OCI-LY7 (cell line): ENCODE measurements at regions not wholly inside any gene's neighbourhood (a gene's known extent, or its start where the extent isn't known, plus 50 kb on each side); places are given as distances from the start of the nearest gene placed in this dataset.

Experiments
- BruUV-seq: library from RNA; stranded (reverse); fragments of 400-500 nt; replicated peaks from 2 replicates; lab custom pipeline; 2021; lab: Mats Ljungman, UMichigan
- CTCF ChIA-PET: fragments of 300-600 bp; sonication (Branson Sonifier 250); formaldehyde crosslinking; loops from one replicate; lab custom pipeline; 2022; ENCODE audit warnings: antibody characterized with exemption; ENCODE audit not compliant: unreplicated experiment; lab: Charles Lee
- POLR2A ChIA-PET: fragments of 300-600 bp; sonication (Branson Sonifier 250); formaldehyde crosslinking; loops from one replicate; lab custom pipeline; 2022; ENCODE audit warnings: antibody characterized with exemption; lab: Charles Lee
- DNase-seq: peaks from one replicate; pipeline ENCODE4 v3.0.0-alpha.2; 2015; ENCODE audit warnings: low spot score
- H2AFZ ChIP-seq: fragments of 200-600 bp; sonication (generic), shearing (Covaris generic); 2 replicates; pipeline ENCODE4 v1.6.1; 2014; ENCODE audit warnings: mild to moderate bottlenecking, antibody characterized with exemption, low read length, moderate library complexity
- H3K27ac ChIP-seq: fragments of 200-600 bp; sonication (generic); 2 replicates; pipeline ENCODE4 v1.5.1; 2014; ENCODE audit warnings: mixed run types, low read depth, mild to moderate bottlenecking, moderate library complexity, low read length, inconsistent platforms; ENCODE audit not compliant: poor library complexity, severe bottlenecking
- H3K36me3 ChIP-seq: fragments of 200-600 bp; sonication (generic); 2 replicates; pipeline ENCODE4 v1.6.1; 2014; ENCODE audit warnings: mild to moderate bottlenecking, antibody characterized with exemption, low read length, moderate library complexity, mixed read lengths; ENCODE audit not compliant: insufficient read depth
- H3K4me1 ChIP-seq: fragments of 200-600 bp; sonication (generic); 2 replicates; pipeline ENCODE4 v1.5.1; 2014; ENCODE audit warnings: mild to moderate bottlenecking, low read length; ENCODE audit not compliant: insufficient read depth, poor library complexity, severe bottlenecking
- H3K4me2 ChIP-seq: fragments of 200-600 bp; sonication (generic); 2 replicates; pipeline ENCODE4 v1.6.1; 2014; ENCODE audit warnings: mild to moderate bottlenecking, low read length
- H3K4me3 ChIP-seq: fragments of 200-600 bp; sonication (generic); 2 replicates; pipeline ENCODE4 v1.5.1; 2014; ENCODE audit warnings: mild to moderate bottlenecking, low read depth, low read length; ENCODE audit not compliant: poor library complexity, severe bottlenecking
- H3K79me2 ChIP-seq: fragments of 200-600 bp; sonication (generic); 2 replicates; pipeline ENCODE4 v1.6.1; 2016; ENCODE audit warnings: low read depth, mild to moderate bottlenecking, low read length, moderate library complexity, mixed read lengths; ENCODE audit not compliant: insufficient read depth
- H3K9me2 ChIP-seq: fragments of 200-600 bp; sonication (generic); 2 replicates; pipeline ENCODE4 v1.6.1; 2016; ENCODE audit warnings: mild to moderate bottlenecking, low read length, mixed read lengths; ENCODE audit not compliant: insufficient read depth
- H3K9me3 ChIP-seq: fragments of 200-600 bp; sonication (generic); 2 replicates; pipeline ENCODE4 v1.6.1; 2014; ENCODE audit warnings: mild to moderate bottlenecking, mixed run types, low read length, mixed read lengths
- H4K20me1 ChIP-seq: fragments of 200-600 bp; sonication (generic); 2 replicates; pipeline ENCODE4 v1.6.1; 2014; ENCODE audit warnings: mild to moderate bottlenecking, antibody characterized with exemption, low read length, moderate library complexity, mixed read lengths; ENCODE audit not compliant: insufficient read depth
- EZH2phosphoT487 ChIP-seq: fragments of 200-600 bp; sonication (generic); IDR thresholded peaks from 2 replicates; pipeline ENCODE4 v1.6.1; 2018; ENCODE audit warnings: low read depth, borderline replicate concordance, mild to moderate bottlenecking, mixed run types, antibody characterized with exemption, low read length, moderate library complexity, mixed read lengths
- intact Hi-C: fragments of 100-400 bp; cut with micrococcal nuclease; formaldehyde crosslinking; loops from one replicate; pipeline ENCODE4 v1.10.0; 2022; ENCODE audit not compliant: unreplicated experiment
- TF ChIP-seq, protein P1 (sequence below): fragments of 200-600 bp; sonication (generic); conservative IDR thresholded peaks from 2 replicates; pipeline ENCODE4 v1.5.1; 2014; ENCODE audit warnings: mild to moderate bottlenecking, antibody characterized with exemption, low read length, moderate library complexity, mixed read lengths

DNA sequence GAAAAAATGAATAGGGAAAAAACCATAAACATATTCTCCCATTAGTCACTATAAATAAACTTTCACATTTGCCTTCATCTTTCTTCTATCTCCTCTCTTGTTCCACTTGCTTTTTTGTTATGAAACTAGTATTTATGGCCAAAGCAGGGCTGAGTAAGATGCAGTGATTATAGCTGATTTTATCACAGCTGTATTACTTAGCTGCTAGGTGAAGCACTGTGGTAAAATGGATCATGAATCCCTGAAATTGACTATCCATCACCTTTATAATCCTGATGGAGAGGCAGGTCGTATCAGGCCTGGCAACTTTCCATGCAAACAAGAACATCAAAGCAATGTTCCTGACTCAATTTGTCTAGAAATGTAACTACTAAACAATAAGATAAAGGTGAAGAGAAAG, 471.6 kb downstream of the TUSC7 start:
- DNase-seq: no peak
- CTCF ChIA-PET: no interaction called here
- no peaks in the 10 kb centered on the region for H3K9me2 ChIP-seq
- H3K4me1 ChIP-seq: no peaks in the 10 kb centered on the region
- TF ChIP-seq EZH2phosphoT487: no peak
- TF ChIP-seq, protein P1, sequence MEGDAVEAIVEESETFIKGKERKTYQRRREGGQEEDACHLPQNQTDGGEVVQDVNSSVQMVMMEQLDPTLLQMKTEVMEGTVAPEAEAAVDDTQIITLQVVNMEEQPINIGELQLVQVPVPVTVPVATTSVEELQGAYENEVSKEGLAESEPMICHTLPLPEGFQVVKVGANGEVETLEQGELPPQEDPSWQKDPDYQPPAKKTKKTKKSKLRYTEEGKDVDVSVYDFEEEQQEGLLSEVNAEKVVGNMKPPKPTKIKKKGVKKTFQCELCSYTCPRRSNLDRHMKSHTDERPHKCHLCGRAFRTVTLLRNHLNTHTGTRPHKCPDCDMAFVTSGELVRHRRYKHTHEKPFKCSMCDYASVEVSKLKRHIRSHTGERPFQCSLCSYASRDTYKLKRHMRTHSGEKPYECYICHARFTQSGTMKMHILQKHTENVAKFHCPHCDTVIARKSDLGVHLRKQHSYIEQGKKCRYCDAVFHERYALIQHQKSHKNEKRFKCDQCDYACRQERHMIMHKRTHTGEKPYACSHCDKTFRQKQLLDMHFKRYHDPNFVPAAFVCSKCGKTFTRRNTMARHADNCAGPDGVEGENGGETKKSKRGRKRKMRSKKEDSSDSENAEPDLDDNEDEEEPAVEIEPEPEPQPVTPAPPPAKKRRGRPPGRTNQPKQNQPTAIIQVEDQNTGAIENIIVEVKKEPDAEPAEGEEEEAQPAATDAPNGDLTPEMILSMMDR: no peak
- H3K27ac ChIP-seq: no peak overlapping the region
- H2AFZ ChIP-seq: no peak overlapping the region
- POLR2A ChIA-PET: no interaction called here
- no peaks in the 10 kb centered on the region for H4K20me1 ChIP-seq
- no peak overlapping the region for H3K4me3 ChIP-seq
- H3K36me3 ChIP-seq: no peaks in the 10 kb centered on the region
- no peaks in the 10 kb centered on the region for H3K79me2 ChIP-seq
- intact Hi-C loops: no loop called here
- H3K4me2 ChIP-seq: no peak overlapping the region
- no TSS peak for BruUV-seq
- H3K9me3 ChIP-seq: no peaks in the 10 kb centered on the region

DNA sequence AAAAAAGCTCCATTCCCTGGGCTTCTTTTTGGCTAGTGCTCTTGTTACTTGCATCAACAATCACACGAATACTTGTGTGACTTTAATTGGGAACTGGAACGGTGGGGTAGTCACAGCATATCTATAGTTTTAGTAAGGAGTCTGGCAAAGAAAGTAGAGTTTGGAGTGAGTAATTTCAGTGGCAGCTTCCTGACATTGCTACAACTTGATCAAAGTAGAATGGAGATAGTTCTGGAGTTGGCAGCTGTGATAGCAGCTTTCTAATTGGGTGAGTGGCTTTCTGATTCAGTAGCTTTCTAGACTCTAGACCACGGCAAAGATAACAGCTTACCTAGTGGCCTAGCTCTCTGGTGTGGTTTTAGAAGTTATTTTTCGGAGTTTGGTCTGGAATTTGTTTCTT, 475.0 kb downstream of the TUSC7 start:
- Histone ChIP-seq H3K79me2 (no peaks in the 10 kb centered on the region), H3K9me3 (no peaks in the 10 kb centered on the region), H2AFZ (no peak overlapping the region), H3K4me1 (no peaks in the 10 kb centered on the region), H3K36me3 (no peaks in the 10 kb centered on the region), H3K9me2 (no peaks in the 10 kb centered on the region), H3K27ac (no peak overlapping the region), H3K4me3 (no peak overlapping the region), H3K4me2 (no peak overlapping the region), H4K20me1 (no peaks in the 10 kb centered on the region)
- no TSS peak for BruUV-seq
- ChIA-PET POLR2A (no interaction called here), CTCF (no interaction called here)
- no peak for DNase-seq
- TF ChIP-seq, protein P1: no peak
- no peak for TF ChIP-seq EZH2phosphoT487
- intact Hi-C loops: no loop called here

DNA sequence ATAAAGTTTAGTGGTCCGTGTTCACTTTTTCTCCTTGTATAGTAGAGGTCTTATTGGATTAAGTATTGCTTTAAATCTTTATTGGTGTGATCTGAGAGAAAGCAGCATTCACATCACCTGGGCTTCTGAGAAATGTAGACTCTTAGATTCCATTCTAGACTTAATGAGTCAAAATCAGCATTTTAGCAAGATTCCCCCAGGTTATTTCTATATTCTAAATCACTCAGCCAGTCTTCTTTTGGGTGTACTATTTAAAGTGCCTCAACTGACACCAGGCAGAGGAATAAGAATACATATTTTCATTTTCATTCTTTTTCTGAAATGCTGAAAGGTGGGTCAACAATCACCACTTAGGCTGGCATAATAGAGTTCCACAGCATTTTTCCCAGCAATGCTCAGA, 481.7 kb downstream of the TUSC7 start:
- BruUV-seq: no TSS peak
- Histone ChIP-seq H3K4me2 (no peak overlapping the region), H3K27ac (no peak overlapping the region), H3K36me3 (no peaks in the 10 kb centered on the region), H3K79me2 (no peaks in the 10 kb centered on the region), H2AFZ (no peak overlapping the region), H4K20me1 (no peaks in the 10 kb centered on the region), H3K4me1 (no peaks in the 10 kb centered on the region), H3K4me3 (no peak overlapping the region), H3K9me2 (no peaks in the 10 kb centered on the region), H3K9me3 (no peaks in the 10 kb centered on the region)
- ChIA-PET CTCF (no interaction called here), POLR2A (no interaction called here)
- no peak for DNase-seq
- no peak for TF ChIP-seq EZH2phosphoT487
- TF ChIP-seq, protein P1: no peak
- intact Hi-C loops: no loop called here
